ENCODE measurements at regions not wholly inside any gene's neighbourhood (a gene's known extent, or its start where the extent isn't known, plus 50 kb on each side); places are given as distances from the start of the nearest gene placed in this dataset.
"Not testable (repeated sequence)": the region's sequence is repeated elsewhere in the genome, so short reads cannot be mapped to it uniquely, and the experiment has no call there.

DNA sequence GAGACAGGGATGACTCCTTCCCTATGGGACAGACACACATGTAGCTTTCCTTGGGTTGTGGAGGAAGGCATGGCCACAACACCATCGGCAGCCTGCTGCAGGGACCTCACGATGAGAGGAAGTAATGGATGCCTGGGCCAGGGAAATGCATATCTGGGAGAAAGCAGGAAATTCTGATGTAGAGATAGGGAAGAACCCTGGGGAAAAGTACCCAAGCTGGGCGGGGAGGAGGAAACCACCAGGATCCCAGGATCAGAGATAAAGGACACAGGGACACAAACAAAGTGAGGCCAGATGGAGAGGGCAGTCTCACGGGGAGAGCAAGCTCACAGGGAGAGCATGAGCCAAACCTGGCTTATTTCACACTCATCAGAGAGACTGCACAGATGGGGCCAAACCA, 294.7 kb upstream of the TEKT4 start:
- not testable (repeated sequence) for DNase-seq

DNA sequence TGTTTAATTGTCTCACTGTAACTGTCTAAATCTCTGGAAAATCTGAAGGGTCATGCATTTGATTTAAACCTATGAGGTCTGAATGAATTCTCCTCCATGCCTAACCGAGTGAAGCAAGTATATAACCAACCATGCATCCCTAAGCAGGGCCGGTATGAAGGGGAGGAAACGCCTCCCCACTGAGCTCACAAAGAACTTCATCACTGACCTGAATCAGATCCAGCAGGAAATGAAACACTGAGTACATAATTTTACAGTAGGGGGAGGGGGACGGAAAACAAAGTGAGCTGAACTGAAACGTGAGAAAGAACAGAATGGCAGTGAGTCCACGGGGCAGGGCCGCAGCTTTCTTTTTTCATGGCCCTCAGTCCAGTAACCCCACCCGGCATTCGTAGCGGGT, 294.1 kb upstream of the TEKT4 start:
- DNase-seq: peak; percentile 51

DNA sequence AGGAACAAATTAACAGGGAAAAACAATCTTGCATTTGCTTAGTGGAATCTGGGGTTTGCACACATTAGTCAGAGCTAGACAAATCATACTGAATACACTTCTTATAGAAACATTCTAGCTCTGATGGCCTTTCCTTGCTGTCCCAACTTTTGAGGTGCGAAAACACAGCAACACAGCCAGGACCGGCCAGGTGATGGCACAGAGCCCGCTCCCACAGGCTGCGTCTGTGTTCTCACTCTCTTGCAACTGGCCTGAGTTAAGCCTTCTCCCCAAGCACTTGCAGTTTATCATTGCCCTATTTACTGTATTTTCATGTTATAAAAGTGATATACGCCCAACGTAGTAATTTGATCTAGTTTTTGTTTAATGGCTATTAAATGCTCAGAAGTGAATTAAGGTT, 292.0 kb upstream of the TEKT4 start:
- not testable (repeated sequence) for DNase-seq

DNA sequence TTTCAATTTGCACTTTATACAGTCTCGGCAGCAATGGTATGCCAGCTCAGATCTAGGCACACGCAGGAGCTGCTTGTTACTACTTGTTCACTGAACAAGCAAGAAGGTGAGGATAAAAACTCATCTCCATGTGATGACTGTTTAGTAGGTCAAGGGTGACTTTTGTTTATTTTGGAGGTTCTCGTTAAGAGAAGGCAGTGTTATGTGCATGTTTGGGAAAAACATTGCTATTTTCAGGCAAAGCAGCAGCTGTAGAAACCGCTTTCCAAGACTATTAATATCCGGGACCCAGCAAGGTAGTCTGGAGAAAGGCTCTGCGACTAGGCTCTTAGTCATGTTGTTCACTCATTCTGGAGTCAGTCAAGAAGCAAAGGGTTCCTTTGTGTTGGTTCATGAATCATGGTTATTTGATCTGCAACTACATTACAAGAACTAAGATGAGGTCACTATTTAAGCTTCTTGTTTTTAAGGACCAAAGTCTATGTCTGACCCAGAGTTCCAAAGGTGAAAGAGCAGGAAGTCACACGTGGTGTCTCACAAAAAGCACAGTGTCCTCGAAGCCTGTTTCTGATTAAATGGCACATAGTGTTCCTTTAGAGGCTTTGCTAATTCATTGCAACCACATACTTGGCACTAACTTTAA, 288.0 kb upstream of the TEKT4 start:
- DNase-seq: not testable (repeated sequence)

DNA sequence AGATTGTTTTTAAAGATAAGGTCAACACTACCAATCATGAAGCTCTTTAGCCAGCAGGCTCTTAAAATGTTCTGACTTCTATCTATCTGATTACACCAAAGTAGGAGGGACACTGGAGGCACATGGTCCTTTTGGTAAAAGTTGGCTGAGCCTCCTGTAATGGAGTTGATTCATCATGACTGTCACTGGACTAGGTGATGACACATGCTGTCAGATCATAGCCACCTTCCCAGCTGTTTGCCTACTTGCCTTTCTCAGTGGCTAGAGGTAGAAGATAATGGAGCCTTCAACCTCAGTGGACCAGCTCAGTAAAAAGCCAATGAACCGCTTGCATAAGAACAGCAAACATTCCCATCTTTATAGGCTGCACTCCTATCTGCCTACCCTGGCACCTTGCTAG, 286.7 kb upstream of the TEKT4 start:
- DNase-seq: not testable (repeated sequence)

DNA sequence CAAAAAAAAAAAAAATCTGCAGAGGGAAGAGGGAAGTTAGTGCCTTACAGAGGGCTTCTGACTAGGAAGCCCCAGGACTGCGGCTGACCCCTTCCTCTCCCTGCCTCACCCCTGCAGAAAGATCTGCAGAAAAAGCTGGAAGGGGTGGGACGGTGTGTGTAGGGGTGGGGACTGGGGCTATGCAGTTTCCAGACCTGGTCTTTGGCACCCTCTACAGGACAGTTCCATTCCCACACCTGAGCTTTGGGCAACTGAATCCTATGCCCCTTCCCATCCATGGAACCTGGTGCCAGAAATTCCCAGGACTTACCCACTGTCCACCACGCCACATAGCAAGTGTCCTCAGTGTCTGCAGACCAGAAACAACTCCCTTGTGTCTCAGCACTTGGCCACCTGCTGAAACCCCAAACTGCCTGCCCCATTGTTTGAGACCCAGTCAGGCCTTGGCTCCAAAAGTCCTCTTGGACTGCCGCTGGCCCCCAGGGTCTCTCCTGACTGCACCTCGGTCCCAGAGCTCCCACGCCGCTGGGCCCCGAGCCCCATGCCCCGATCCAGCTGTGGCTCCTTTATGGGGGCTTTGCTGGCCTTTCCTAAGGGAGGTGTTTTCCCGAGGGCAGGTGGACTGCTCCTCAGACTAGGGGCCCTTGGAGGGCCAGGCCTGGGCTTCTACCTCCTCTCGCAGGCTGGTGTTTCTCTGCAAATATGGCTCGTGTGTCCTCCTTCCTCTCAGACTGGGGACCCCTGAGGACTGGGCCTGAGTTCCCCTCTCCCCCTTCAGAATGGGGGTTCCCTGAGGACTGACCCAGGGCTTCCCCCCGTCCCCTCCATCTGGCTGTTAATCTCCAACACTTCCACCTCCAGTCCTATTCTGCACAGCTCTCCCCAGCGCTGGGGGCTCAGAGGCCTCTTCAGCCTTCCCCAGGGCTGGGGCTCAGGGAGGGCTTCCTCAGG, 284.9 kb upstream of the TEKT4 start:
- DNase-seq: peak; percentile 10

DNA sequence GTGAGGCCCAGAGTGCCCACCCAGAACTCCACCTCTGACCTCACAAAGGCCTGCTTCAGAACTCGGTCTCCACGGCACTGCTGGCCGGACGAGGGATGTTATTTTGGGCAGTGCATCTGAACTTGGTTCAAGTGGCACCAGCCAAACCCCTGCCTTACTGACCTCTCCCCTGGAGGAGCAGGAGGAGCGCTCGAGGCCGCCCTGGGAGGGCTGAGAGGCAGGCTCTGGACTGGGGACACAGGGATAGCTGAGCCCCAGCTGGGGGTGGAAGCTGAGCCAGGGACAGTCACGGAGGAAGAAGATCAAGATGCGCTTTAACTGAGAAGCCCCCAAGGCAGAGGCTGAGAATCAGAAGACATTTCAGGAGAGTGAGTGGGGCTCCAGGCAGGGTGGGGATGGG, 284.2 kb upstream of the TEKT4 start:
- DNase-seq: not testable (repeated sequence)

DNA sequence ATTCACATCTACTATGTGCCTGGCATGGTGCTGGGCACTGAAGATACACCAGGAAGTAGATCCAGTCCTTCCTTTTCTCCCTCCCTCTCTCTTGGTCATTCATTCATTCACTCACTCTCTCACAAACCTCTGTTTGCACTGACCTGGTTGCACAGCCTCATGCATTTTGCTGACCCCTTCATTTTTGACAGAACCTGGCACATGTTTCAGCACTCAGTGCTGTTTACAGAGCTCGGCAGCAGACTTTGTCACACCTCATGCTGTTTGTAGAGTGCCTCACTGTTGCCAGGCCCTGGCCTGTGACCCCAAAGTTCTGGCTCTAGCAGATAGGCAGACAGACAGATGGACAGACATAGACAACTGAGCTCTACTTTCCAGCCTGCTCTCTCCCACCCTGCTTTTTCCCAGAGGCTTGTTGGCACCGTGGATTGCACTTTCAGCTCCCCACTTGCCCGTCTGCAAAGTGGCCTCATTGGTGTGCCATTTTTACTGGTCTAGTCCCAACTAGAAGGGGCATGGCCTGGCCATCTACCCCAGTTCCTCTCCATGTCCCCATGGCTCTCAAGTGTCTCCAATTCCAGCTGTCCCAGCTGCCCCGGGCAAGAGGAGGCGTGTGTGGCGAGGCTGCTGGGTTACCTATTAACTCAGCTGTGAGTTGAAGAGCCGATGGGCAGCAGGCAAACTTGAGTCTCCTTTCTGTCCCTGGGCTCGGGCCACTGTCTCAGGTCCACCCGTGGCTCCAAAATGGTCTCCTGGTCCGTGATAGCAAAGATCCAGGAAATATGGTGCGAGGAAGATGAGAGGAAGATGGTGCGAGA, 277.0 kb upstream of the TEKT4 start:
- not testable (repeated sequence) for DNase-seq

DNA sequence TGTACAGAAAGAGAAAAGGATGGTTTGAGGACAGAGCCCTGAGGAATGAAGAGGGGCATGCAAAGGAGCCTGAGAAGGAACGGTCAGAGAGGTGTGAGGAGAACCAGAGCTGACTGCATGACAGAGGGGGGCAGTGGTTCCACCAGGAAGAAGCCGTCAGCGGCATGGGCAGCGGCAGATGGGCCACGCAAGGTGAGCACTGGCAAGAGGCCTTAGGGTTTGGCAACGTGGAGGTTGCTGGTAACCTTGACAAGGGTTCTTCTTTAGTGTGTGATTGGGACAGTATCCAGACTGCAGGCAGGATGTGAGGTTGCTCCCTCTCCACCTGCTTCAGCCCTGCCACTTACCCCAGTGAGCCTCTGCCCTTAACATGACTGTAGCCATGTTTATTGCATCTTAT, 275.3 kb upstream of the TEKT4 start:
- not testable (repeated sequence) for DNase-seq

DNA sequence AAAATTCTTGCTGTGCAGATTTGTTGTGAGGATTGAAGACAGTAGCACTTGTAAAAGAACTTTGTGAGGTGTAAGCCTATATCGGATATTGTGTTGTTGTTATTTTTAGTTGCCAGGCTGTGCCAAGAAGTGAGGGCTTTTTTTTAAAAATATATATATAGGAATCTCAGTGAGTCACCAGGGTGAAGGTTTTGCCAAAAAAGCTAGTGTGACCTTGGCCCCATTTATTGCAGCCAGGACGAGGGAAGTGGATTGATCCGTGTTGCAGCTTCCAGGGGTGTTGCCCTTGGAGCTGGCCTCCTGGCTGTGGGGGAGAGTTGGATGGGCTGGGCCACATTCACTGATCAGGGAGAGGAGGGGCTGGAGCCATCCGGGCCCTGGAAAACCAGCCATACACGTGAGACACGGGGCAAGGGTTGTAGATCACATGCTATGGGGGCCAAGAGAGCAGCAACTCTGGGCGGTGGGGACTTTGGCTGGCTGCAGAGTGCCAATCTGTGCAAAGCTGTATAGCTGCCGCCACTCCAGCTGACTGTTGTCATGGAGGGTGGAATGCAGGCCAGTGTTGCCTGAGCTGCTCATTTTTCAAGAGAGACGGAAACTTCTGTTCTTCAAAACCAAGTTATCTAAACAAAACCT, 273.0 kb upstream of the TEKT4 start:
- DNase-seq: not testable (repeated sequence)

DNA sequence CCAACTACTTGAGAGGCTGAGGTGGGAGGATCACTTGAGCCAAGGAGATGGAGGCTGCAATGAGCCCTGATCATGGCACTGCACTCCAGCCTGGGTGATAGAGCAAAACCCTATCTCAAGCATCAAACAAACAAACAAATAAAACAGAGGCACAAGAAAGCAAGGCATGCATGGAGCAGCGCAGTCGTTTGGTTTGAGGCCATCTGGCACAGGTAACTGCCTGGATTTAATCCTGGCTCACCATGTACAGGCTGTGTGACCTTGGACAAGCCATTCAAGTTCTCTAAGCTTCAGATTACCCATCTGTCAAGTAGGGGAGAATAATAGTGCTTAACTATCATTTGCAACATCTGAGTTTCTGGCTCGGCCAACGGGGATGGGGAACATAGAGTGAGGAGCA, 270.3 kb upstream of the TEKT4 start:
- DNase-seq: not testable (repeated sequence)

DNA sequence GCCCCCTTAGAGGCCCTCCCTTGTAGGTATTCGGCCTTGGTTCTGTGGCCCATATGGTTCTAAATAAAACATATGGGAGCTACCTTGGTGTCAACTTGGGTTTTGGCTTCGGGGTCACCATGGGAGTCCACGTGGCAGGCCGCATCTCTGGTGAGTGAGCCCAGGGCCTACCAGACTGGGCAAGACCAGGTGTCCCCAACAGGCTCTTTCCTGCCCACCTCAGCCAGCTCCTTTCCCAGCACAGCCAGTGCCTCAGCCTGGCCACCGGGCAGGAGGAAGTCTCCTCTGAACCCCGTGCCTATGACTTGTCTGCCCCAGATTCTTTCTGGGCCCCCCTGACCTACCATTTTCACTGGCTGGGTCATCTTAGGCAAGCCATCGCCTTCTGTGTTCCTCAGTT, 268.8 kb upstream of the TEKT4 start:
- no peak for DNase-seq

DNA sequence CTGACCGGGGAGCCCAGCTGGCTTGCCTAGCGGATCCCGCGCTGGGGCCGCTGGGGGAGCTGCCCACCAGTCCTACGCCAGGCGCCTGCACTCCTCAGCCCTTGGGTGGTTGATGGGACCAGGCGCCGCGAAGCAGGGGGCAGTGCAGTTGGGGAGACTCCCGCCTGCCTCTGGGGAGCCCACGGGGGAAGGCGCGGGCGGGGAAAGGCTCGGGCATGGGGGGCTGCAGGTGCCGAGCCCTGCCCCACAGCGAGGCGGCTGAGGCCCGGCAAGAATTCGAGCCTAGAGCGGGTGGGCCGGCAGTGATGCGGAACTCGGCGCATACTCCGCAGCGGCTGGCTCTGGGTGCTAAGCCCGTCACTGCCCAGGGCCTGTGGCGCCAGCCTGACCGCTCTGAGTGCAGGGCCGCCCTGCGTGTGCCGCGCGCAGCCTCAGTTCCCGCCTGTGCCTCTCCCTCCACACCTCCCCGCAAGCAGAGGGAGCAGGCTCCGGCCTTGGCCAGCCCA, 249.1 kb upstream of the TEKT4 start:
- DNase-seq: no peak

DNA sequence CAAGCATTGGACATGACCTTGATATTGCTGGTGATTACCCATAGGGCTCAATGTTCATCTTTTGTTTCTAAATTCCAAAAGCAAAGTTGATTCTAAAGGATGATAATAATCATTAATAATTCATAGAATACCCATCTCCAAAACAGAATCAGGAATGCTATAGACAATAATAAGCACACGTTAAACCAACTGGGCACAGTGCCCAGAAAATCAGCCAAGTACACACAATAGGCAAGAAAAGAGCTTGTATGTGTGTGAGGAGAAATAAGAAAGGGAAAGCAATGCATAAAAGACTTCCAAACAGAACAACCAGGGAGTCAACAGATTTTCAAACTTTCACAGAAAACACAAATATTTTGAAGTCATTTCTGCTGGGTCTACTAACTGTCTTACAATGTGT, 242.3 kb upstream of the TEKT4 start:
- DNase-seq: not testable (repeated sequence)

DNA sequence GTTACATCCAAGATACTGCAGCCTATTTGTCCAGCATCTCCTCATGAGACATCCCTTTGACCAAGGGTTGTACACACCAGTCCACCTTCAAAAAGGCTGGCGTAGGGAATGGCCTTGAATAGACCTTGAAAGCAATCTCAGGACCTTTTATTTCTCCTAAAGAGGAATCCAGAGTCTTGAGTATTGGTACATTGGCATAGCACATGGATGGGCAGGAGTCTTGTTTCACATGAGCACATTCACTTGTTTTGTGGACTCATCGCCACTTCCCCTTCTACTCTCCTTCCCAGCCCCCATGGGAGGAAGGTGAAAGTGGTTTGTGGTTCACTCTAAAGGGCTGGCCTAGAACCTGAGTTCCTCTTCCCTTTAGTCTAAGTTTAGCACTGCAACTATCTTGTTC, 229.8 kb upstream of the TEKT4 start:
- DNase-seq: not testable (repeated sequence)

DNA sequence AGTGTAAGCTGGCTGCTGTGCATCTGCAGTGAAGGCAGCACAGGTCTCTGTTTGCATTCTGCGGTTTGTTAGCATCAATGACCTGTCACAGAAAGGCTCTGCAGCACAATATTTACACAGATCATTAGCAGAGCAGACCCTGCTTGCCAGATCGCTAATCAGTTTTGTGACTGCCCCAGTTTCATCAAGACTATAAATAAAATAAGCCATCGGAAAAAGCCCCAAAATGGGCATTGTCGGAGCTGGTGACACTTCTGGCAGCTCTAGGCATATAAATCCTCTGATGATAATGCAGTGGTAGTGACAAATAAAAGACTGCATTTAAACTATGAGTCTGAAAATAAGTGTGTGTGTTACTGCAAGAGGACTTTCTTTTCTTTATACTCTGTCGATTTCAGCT, 219.1 kb upstream of the TEKT4 start:
- not testable (repeated sequence) for DNase-seq

DNA sequence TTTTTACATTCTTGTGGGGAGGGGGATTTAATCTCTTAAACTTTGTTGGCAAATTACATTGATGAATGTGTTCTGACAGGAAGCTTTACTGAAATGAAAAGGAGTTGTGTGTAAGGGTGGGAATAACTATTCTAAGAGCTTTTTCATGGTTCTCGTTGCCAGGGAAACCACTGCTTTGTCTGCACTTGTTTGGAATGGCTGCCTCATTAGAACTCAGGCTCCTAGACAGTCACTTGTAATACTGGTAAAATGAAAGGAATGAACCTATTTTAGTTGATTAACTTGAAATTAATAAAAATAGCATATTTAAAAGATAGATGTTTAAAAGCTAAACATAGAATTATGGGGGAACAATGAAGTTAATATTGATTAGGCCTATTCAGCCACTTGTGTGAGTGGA, 201.4 kb upstream of the TEKT4 start:
- not testable (repeated sequence) for DNase-seq

DNA sequence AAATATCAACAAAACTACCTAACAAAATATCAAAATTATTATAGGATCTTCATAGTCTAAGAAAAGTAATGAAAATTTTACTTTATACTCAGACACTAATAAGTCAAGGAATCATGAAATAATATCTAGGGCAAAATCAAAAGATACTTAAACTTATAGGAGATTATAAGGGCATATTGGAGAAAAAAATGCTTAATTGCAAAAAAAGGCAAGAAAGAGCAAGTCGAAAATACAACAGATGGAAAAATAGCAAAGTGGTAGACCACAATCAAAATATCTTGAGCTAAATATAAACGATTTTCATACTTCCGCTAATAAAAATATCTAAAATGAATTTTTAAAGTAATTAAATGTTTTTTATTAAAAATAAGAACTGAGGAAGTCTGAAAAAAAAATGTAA, 177.0 kb upstream of the TEKT4 start:
- not testable (repeated sequence) for DNase-seq

DNA sequence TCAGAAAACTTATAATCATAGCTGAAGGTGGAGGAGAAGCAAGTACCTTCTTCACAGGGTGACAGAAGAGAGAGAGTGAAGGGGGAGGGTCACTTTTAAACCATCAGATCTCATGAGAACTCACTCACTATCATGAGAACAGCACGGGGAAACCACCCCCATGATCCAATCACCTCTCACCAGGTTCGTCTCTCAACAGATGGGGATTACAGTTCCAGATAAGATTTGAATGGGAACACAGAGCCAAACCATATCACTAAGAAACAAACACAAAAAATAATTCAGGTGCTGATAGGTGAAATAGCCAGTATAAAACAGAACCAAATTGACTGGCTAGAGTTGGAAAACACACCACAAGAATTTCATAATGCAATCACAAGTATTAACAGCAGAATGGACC, 162.2 kb upstream of the TEKT4 start:
- not testable (repeated sequence) for DNase-seq

DNA sequence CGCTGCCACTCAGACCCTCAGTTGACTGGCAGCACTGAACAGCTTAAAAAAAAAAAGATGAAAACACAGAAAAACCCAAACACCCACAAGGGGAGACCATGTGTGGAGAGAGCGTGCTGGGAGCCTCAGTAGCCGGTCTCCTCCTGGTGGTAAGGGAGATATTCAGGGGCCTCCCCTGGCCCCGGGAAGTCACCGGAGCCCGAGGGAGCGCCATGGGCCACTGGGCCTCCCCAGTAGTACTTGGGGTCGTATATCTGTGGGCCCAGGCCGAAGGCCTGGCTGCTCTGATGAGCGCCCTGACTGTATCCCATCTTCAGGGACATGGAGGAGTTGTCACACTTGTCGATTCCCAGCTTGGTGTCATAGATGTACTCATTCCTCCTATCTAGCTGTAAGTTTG, 145.7 kb upstream of the TEKT4 start:
- no peak for DNase-seq

DNA sequence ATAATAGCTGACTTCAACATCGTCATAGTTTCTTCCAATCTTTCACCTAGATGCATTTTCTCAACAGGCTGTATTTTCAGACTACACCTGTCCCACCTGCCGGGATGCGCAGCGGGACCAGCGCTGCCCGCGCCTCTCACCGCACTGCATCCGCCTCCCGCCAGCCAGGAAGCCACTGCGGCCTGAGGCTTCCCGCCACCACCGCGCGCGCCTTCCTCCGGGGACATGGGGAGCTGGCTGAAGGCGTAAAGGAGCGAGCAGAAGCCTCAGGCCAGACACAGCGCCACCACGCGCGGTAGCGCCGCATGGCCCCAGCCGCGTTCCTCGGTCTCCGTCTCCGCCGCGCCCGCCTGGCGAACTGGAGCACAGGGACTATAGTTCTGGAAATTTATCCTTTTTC, 135.7 kb upstream of the TEKT4 start:
- DNase-seq: not testable (repeated sequence)

DNA sequence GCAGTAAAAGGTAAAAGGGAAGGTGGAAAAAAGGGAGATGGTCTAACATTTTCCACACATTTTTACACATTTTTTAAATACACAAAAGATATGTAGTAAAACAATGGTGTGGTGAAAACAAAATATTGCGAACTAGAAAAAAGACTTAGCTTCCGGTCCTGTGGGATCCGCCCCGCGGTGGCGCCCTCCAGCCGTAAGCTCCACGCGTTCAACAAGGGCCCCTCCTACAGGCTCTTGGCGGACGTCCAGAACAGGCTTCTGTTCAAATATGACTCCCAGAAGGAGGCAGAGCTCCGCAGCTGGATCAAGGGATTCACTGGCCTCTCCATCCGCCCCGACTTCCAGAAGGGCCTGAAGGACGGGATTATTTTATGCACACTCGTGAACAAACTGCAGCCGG, 134.1 kb upstream of the TEKT4 start:
- not testable (repeated sequence) for DNase-seq

Measured in NCI-H226 (cell line).